GM19239 (cell line): ENCODE measurements at regions not wholly inside any gene's neighbourhood (a gene's known extent, or its start where the extent isn't known, plus 50 kb on each side); places are given as distances from the start of the nearest gene placed in this dataset.
A peak's percentile ranks its signal among the peaks of the same experiment; 100 is the strongest.

Experiments
- DNase-seq: peaks from one replicate; pipeline ENCODE4 v3.0.0; 2011; ENCODE audit warnings: low spot score; ENCODE audit not compliant: insufficient read length
- FAIRE-seq: peaks from 2 replicates; lab custom pipeline; 2011; peaks lifted over from hg19 to GRCh38; lab: Jason Lieb, UNC

DNA sequence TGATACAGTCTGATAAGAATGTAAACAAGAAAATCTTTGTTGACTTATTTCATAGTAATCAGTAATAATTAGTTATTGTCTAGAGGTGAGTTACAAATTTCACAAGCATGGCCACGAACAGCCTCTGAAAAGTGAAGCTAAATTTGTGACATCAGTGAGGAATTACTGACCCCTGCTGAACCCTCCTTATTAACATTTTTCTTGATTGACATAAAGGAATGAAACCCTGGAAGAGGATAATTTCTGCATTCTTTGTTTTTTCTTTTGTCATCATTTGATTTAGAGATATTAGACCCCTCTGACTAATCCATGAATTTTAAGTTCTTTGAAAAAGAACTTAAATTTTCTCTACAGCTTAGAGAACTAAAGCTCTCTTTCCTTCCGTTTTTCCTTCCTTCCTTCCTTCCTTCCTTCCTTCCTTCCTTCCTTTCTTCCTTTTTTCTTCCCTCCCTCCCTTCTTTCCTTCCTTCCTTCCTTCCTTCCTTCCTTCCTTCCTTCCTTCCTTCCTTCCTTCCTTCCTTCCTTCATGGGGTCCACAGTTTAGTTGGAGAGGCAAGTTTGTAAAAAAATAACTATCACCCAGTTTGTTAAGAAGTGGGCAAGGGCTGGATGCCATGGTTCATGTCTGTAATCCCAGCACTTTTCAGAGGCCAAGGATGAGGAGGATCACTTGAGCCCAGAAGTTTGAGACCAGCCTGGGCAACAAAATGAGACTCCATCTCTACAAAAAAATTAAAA lies 387.0 kb downstream of the MTX2 start:
- DNase-seq = no peak
- no peak for FAIRE-seq

DNA sequence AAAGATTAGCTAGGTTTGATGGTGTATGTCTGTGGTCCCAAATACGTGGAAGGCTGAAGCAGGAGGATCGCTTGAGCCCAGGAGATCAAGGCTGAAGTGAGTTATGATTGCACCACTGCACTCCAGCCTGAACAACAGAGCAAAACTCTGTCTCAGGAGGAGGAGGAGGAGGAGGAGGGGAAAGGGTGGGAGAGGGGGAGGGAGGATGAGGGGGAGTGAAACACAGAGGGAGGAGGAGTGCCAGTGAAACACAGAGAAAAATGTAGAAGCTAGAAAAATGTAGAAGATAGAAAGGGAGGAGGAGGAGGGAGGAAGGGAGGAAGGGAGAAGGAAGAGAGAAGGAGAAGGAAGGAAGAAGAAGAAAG lies 387.5 kb downstream of the MTX2 start:
- FAIRE-seq = no peak
- DNase-seq = no peak

DNA sequence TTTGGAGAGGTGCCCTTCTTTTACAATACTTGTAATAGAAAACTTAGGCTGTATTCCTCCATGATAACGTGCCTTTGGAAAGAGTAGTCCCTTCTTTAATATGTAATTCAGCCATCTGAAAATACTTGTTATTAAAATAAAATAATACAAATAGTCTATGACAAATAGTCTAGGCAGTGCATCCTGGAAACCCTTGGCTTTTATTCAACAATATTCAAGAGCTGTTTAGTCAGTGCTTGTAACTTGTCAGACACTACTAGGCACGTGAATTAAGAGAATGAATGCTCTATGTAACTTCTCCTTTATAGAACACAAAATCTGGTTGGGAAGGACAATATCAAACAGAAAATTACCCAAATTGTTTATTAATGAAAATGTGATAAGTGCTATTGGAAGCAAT lies 388.2 kb downstream of the MTX2 start:
- no peak for DNase-seq
- FAIRE-seq = no peak

DNA sequence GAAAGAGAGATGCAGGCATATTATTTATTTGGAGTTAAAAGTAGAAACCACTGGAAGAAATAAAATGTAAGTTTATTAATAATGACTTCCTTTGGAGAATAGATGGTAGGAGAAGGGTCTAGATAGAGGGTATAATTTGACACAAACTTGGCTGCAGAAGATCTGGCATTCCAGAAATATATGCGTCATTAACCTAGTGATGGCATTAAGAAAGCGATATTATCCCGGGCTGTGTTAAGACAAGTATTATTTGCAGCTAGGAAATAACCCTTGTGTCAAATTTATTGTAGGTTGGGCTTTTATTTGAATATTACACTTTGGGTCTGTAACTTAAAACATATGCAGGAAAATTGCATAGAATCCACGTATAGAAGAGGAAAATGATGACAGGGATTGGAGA lies 389.5 kb downstream of the MTX2 start:
- FAIRE-seq = no peak
- DNase-seq = no peak

DNA sequence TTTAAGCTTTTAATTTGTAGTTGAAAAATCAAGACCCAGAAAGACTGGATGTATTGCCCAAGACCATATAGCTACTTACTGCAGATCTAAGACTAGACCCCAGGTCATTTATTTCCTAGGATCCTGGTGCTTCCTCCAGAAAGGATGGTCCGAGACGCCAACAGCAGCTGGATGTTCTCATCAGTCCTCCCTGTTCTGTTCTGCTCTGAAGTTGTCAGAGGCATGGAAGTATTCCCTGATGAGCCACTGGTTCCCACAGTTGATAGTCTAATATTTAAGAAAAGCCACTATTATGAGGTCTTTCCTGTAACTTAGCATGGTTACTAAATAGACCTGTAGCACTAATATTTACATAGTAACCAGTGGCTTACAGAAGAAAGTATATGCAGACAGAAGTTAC lies 393.5 kb downstream of the MTX2 start:
- FAIRE-seq = no peak
- DNase-seq = no peak

DNA sequence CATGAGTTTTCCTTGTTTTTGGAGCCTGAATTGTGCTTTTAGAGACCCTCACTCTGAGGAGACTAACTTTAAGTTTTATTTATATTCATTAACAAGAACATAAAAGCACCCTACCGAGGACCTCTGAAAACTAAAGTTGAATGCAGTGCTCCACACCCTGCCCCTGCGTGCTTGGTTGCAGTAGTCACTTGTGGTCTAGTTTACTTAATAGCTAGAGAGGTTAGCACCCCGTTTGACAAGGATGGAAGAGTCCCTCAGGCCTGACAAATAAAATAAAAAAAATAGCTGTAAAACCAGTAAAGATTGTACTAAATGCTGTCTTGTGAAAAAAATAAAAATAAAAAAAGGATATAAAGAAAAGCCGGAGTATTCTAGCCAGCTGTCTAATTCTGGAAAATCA lies 395.2 kb downstream of the MTX2 start:
- no peak for FAIRE-seq
- no peak for DNase-seq

DNA sequence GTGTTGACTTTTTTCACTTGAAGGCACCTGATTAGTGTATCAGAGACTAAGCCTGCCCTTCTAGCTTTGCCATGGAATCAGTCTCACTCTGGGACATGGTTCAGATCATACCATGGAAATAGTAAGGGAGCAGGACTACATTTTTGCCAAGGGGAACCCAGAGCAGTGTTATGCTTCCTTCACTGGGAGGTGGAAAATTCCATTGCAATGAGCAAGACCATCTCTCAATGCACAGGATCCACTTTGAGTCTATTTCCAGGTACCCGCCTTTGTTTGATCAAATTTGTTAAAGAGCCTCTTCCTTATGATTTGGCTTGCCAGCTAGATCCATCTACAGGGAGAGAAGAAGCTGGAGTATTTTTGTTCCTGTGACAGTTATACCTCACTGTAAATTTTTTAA lies 395.8 kb downstream of the MTX2 start:
- DNase-seq (no peak), FAIRE-seq (no peak)

DNA sequence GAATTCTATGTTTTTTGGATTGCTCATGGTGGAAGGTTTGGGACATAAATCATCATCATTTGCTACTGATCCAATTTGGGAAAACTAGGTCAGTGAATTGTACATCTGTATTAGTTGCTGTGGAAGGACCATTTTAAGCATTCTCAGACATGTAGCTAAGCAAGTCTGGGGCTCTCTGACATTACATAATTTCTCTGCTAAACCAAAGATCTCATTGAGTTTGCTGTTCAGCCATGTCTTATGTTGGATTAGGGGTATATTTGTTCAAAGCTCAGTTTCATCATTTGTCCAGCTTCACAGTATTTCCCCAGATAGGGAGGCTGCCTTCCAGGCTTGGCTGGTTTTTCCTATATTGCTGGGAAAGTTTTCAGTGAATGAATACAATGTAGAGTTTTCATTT lies 399.7 kb downstream of the MTX2 start:
- no peak for DNase-seq
- FAIRE-seq = no peak

DNA sequence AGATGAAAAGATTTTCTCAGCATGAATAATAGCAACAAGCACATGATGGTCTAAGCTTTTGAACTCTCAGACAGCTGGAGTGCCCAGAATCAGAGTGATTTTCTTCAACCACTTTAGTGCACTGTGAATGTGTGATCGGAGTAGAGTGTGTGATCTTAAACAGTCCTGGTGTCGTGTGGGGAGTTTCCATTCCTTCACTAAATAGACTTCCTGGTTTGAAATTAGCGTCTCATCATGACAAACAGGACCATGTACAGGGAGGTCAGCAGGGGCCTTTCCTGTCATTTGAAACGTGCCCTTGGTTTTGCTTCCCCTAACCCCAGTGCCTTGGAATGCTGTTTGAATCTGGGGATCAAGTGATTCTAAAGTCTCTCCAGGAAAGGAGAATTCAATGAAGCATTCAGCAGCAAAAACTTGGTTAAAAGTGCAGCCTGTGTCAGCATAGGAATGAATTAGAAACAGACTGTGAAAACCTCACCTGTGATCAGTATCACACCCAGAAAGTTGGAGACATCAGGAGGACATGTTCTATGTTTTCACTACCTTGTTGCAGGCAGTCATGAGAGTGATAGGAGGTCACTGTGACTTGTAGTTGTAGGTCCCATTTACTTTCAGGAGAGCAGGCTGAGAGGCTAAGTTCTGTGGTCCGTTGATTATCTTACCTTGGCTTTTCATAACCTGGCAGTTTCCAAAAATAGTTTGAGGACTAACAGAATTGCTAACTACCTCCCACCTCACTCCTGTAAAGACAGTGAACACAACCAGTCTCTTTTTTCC lies 400.3 kb downstream of the MTX2 start:
- FAIRE-seq (peak; percentile 11), DNase-seq (no peak)

DNA sequence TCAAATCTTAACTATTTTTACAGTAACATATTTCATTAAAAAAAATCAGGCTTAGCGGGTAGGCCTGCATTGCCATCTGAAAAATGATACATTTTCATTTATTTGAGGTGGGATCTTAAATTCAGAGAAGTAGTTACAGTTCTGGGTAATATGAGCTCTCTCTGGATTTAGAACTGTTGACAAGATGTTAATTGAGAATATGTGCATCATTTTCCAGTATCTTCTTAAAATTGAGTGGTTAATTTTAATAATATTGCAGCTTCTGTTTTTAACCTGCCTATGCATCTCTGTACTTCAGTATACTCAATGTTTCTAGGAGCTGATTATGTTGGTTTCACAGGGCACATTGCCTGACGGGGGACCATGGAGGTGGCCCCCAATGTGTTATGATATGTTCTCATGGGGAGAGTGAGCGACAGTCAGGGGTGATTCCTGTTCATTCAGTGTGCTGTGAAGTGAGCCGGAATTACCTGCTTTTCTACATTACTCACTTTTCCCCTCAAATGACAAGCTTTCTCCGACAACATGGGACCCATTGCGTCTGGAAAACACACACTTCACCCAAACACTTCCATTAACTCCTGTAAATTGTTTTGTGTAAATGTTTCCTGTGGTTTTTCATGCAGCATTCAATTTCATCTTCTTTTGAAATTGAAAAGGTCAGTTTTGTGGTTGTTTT lies 406.2 kb downstream of the MTX2 start:
- FAIRE-seq (no peak), DNase-seq (no peak)

DNA sequence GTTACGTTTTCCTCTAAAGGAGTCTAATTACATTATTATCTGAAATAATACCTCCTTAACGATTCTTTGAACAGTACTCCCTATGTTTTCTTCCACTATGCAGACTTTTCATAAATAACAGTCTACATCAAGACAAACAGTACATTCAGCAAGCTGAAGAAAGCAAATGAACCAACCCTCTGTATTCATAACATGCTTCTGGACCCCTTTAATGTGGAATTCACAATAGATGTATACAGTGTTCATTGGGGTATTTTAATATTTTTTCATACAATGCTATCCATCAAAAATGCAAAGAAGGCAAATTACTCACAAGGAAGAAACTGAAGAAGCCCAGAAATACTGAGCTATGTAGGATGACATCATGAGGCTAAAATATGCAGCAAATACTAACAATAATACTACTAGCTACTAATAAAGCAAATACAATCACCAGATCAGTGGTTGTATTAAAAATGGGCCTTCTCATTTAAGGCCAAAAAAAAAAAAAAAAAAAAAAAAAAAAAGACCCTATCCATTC lies 408.6 kb downstream of the MTX2 start:
- DNase-seq = no peak

DNA sequence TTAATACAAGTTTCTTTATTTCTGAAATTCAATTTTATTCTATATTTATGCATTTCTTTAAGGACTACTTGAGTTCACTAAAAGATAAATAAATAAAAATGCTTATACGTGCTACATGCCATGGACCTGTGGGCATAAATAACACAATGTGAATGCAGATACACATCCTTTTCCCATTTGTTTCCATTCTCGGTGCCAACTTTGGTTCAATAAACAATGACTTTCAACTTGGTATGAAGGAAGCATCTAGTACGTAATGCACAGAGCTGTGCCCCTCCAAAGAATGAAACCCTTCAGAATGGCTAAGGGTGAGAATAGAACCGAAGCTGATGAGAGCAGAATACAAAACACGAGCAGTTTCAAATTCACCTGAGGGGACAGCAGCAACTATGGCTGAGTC lies 409.3 kb downstream of the MTX2 start:
- DNase-seq (no peak), FAIRE-seq (no peak)

More for the DNA sequence above, 408.6 kb downstream of the MTX2 start:
- no peak for FAIRE-seq

DNA sequence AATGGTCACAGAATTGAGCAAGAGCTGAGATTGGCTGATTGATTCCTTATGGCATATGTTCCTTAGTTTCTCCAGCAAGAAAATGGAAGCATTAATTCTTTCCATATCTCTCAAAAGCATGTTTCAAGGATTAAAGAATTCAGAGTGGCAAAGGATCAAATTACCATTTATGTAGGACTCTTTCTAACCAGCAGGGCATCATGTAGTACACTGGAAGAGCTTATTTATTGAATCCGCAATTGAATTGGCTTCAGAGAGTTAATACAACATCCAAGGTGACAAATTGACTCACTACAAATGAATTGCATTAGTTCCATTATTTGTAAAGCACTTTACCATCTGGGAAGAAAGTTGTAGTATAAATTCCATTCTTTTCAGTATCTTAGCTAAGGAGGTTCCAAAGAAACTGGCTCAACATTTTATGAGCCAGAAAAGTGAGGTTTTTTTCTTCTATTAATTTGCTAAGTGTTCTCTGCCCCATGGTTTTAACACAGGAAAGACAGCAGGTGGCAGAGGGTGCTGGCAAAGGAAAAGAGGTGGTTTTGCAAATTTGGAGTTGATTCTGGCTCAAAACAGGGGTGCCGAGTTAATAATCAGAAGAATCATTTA lies 409.9 kb downstream of the MTX2 start:
- FAIRE-seq (no peak), DNase-seq (no peak)

DNA sequence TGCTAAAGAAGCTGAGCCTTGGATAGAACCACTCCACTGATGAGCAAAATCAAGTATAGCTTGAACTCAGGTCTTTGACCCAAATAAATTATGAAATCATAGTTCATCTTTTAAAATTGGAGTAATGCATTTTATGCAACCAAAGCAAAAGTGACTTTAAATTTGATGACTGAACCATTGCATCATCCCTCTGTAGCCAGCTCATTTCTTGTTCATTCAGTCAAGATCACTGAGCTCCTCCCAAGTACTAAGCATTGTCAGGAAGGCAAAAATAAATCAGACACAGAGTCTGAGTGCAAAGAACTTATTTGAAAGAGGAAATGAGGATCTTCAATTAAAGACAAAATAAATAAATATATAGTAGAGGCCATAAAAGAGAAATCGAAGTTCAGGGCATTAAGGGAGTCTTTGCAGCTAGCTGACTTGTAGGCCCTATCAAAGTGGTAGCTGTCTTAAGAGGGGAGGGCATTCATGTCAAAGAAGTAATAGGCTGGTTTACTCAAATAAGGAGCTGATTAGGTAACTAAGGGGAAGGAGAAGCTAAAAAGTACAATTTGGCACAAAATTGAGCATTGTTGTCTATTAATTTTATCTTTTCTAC lies 411.8 kb downstream of the MTX2 start:
- DNase-seq (no peak), FAIRE-seq (no peak)

DNA sequence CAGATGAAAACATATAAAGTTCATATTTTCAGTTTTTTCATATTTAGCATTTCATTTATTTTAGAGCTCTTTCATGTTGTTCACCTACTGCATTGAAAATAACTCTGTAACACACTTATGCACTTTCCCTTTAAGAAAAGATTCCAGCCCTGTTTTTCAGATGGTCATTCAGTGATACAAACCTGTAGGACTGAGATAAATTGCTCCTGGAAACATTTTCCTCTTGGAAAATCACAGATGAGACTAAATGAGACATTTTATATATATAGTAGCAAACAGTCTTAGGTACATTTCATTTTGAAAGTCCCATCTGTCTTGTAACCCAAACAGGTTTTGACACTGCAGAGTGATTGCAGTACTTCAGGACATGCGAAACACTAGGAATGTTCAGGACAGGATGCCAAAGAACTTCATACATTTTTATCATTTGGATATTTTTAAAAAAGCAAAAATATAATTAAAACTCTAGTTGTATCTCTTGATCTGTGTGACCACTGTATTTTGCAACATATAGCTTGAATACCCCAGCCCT lies 412.4 kb downstream of the MTX2 start:
- no peak for FAIRE-seq
- DNase-seq = no peak

DNA sequence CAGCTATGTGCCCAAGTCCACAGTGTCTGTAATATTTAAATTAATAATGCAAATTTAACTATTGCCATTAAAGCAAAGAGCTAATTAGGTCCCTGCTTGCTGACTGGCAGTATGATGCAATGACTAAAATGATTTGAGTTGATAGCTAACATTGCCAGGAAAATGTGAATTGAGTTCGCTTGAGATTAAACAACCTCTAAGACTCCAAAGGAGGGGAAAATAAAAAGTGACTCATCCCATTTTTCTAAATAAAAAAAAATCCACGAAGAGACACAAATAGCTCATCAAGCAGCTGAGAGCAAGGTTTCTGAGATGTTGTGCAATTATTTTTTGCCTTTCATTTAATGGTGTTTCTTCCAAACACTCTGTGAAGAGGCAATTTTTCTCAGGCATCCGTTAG lies 413.0 kb downstream of the MTX2 start:
- DNase-seq = no peak
- no peak for FAIRE-seq

DNA sequence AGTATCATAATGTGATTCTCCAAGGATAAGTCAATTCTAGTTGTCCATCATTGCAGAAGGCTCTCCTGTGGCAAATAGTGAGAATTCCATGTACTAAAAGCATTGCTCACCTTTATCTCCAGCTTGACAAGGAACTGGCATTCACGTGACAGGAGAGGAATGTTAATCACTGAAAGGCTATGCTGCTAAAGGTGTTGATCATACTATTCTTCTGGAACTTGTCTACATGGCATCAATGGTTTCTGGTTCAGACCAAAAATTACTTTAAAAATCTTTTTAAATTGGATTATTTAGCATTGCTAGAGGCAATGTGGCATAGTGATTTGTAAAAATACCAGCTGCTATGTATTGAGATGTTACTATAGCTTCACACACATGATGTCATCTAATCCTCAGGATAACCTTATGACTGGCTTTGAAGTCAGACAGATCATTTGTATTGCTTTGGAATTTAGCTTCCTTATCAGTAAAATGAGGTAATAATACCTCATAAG lies 414.4 kb downstream of the MTX2 start:
- DNase-seq = no peak
- no peak for FAIRE-seq

DNA sequence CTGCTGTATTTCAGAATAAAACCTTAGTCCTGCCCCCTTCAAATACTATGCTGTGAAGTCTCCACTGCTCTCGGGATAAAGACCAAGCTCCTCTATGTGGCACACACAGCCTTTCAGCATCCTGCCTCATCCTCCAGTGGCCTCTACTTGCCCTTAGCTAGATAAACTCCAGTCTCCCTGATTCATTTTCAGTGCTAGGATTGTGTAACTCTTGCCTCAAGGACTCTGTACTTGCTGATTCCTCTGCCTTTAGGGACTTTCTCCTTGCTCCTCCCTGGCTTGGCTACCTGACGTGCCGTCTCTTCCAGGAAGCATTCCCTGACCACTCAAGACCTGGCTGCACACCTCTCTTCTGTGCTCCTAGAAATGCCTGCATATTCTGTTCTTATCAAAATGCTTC lies 416.7 kb downstream of the MTX2 start:
- FAIRE-seq = no peak

DNA sequence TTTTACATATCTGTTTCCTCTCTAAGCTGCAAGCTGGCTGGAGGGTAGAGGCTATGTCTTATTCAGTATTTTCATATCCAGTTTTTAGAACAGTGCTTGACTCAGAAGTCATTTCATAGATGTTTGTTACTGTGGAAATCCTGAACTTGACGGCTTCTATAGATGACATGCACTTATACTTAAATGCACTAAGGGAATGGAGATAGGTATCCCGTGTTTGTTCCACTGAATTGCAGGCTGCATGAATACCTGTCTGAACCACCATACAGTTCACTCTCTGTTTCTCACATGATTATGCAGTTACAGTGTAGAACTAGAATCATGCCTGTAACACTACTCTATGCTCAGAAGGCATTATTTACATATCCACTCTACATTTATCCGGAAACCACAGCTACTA lies 417.1 kb downstream of the MTX2 start:
- DNase-seq = no peak
- no peak for FAIRE-seq

More for the DNA sequence above, 416.7 kb downstream of the MTX2 start:
- DNase-seq = no peak

DNA sequence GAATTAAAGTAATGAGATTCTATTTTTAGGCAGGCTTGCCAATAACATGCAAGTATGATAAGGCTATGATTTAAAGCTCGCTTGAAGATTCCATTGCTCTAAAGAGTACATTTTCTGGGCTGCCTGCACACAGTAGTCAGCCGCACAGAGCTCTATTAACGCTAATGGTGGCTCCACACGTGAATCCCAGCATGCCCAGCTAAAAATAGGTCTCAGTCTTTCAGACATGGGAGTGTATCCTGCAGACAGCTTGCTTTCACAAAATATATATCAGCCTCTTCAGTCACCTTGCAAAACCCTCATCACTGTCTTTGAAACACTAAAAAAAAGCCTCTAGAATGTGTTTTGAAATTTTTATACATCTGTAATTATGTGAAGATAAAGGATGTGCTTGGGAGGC lies 418.1 kb downstream of the MTX2 start:
- FAIRE-seq (no peak), DNase-seq (no peak)
